Right cardiac atrium (tissue), 5 donors: ENCODE measurements at regions not wholly inside any gene's neighbourhood (a gene's known extent, or its start where the extent isn't known, plus 50 kb on each side); places are given as distances from the start of the nearest gene placed in this dataset.
"Not testable (repeated sequence)": the region's sequence is repeated elsewhere in the genome, so short reads cannot be mapped to it uniquely, and the experiment has no call there.

ENCODE experiments used
- ATAC-seq, 2 donors: fragments of 200-7000 bp; cut with Tn5 transposase; one replicate each; pipeline versions ENCODE4 v1.8.0 to v1.9.1; 2020; ENCODE audit warnings: moderate library complexity in 2 of 2, mild to moderate bottlenecking in 1 of 2
- DNase-seq, 3 donors: peaks; one replicate each; pipeline ENCODE4 v3.0.0-alpha.2; 2020
- H3K27ac ChIP-seq: one replicate; pipeline ENCODE4 v1.5.1; 2013; ENCODE audit warnings: mild to moderate bottlenecking, low read length, control low read depth, moderate library complexity
- H3K27me3 ChIP-seq: one replicate; pipeline ENCODE4 v1.6.1; 2013; ENCODE audit not compliant: control insufficient read depth, insufficient read depth
- H3K4me1 ChIP-seq: one replicate; pipeline ENCODE4 v1.6.1; 2013; ENCODE audit warnings: low read length; ENCODE audit not compliant: control insufficient read depth, insufficient read depth
- H3K4me3 ChIP-seq: one replicate; pipeline ENCODE4 v1.5.1; 2013; ENCODE audit warnings: low read length, control low read depth
- H3K9me3 ChIP-seq: one replicate; pipeline ENCODE4 v1.6.1; 2013; ENCODE audit warnings: low read length; ENCODE audit not compliant: control insufficient read depth
- WGBS: extraction: QIAGEN DNeasy Blood & Tissue Kit; methylation state at CpG from one replicate; pipeline ENCODE4 v1.1.7; 2013; 5-methylcytosine and 5-hydroxymethylcytosine counted together
- intact Hi-C, 4 donors: fragments of 100-400 bp; cut with DNase I; formaldehyde crosslinking; loops; one replicate each; pipeline versions ENCODE4 v1.11.0 to v1.14.0; 2022 to 2023
- donor health status: healthy with polysubstance abuse.
- donor health status: DM: no; HTN: yes; CAD: no.
- donor health status: DM: no; HTN: no; CAD: no.
- donor health status: DM: no; HTN: yes; CAD: no; lungs with severe emphysema.
- donor health status: DM: yes; HTN: yes; CAD: no.

GRCh38 chrX:66766318-66766717 lies 127.4 kb upstream of the EDA2R start:
- 47% methylated on average over 3 of the region's 3 CpGs for WGBS
- Histone ChIP-seq H3K4me3 (no peak overlapping the region), H3K27ac (no peak overlapping the region), H3K4me1 (no peaks in the 10 kb centered on the region), H3K9me3 (no peaks in the 10 kb centered on the region), H3K27me3 (no peaks in the 10 kb centered on the region)
- no peak for ATAC-seq
- intact Hi-C loops, result no loop called here
- peak in 1 of 3 donors; percentile 34 for DNase-seq

- ATAC-seq, result no peak
- Histone ChIP-seq H3K4me3 (no peak overlapping the region), H3K27me3 (no peaks in the 10 kb centered on the region), H3K4me1 (no peaks in the 10 kb centered on the region), H3K27ac (no peak overlapping the region), H3K9me3 (no peaks in the 10 kb centered on the region)
- no peak for DNase-seq
- 48% methylated on average over 1 of the region's 1 CpG for WGBS
- intact Hi-C loops, result no loop called here
Observed at GRCh38 chrX:66760651-66761050, 121.8 kb upstream of the EDA2R start.

GRCh38 chrX:66756717-66757116 lies 117.8 kb upstream of the EDA2R start:
- Histone ChIP-seq H3K4me3 (no peak overlapping the region), H3K9me3 (no peaks in the 10 kb centered on the region), H3K4me1 (no peaks in the 10 kb centered on the region), H3K27ac (no peak overlapping the region), H3K27me3 (no peaks in the 10 kb centered on the region)
- 72% methylated on average over 1 of the region's 1 CpG for WGBS
- intact Hi-C loops, result no loop called here
- no peak for ATAC-seq
- DNase-seq, result no peak

- no peak overlapping the region for H3K4me3 ChIP-seq
- intact Hi-C loops, result no loop called here
- WGBS, result 54% methylated on average over 2 of the region's 2 CpGs
- no peak overlapping the region for H3K27ac ChIP-seq
- H3K9me3 ChIP-seq, result no peaks in the 10 kb centered on the region
- DNase-seq (peak in 1 of 3 donors; percentile 19), ATAC-seq (no peak)
- no peaks in the 10 kb centered on the region for H3K27me3 ChIP-seq
- H3K4me1 ChIP-seq, result no peaks in the 10 kb centered on the region
Observed at GRCh38 chrX:66751136-66751782, 112.4 kb upstream of the EDA2R start.

GRCh38 chrX:66744519-66744918 lies 105.6 kb upstream of the EDA2R start:
- H3K4me1 ChIP-seq, H3K27ac ChIP-seq, H3K9me3 ChIP-seq, DNase-seq, H3K4me3 ChIP-seq, H3K27me3 ChIP-seq, intact Hi-C loops, ATAC-seq: not testable (repeated sequence)
- WGBS, result 61% methylated on average over 1 of the region's 1 CpG

- intact Hi-C loops, result no loop called here
- DNase-seq (no peak), ATAC-seq (no peak)
- no peaks in the 10 kb centered on the region for H3K4me1 ChIP-seq
- no peaks in the 10 kb centered on the region for H3K27me3 ChIP-seq
- no peaks in the 10 kb centered on the region for H3K9me3 ChIP-seq
- H3K4me3 ChIP-seq, result no peak overlapping the region
- 29% methylated on average over 2 of the region's 2 CpGs for WGBS
- H3K27ac ChIP-seq, result no peak overlapping the region
Observed at GRCh38 chrX:66731398-66731797, 92.5 kb upstream of the EDA2R start.

- ATAC-seq, result peak; percentile 72 to 90
- DNase-seq, result peak; percentile 31 to 56 (median 42)
- Histone ChIP-seq H3K9me3 (no peaks in the 10 kb centered on the region), H3K4me3 (peak overlapping the region; percentile 46), H3K27ac (no peak overlapping the region), H3K27me3 (no peaks in the 10 kb centered on the region), H3K4me1 (no peaks in the 10 kb centered on the region)
- WGBS, result 1% methylated on average over 21 of the region's 21 CpGs
- intact Hi-C loops, result no loop called here
Observed at GRCh38 chrX:66728818-66729271, 90.0 kb upstream of the EDA2R start.

GRCh38 chrX:66717926-66718325 lies 79.0 kb upstream of the EDA2R start:
- ATAC-seq, result no peak
- intact Hi-C loops, result no loop called here
- 72% methylated on average over 3 of the region's 3 CpGs for WGBS
- Histone ChIP-seq H3K27ac (no peak overlapping the region), H3K27me3 (no peaks in the 10 kb centered on the region), H3K4me3 (no peak overlapping the region), H3K4me1 (no peaks in the 10 kb centered on the region), H3K9me3 (no peaks in the 10 kb centered on the region)
- no peak for DNase-seq

- Histone ChIP-seq H3K9me3 (no peaks in the 10 kb centered on the region), H3K4me1 (no peaks in the 10 kb centered on the region), H3K27me3 (no peaks in the 10 kb centered on the region), H3K4me3 (no peak overlapping the region), H3K27ac (no peak overlapping the region)
- DNase-seq (no peak), ATAC-seq (no peak)
- intact Hi-C loops, result no loop called here
- 32% methylated on average over 1 of the region's 1 CpG for WGBS
Observed at GRCh38 chrX:66698273-66699204, 59.7 kb upstream of the EDA2R start.

GRCh38 chrX:66692512-66692911 lies 53.6 kb upstream of the EDA2R start:
- H3K9me3 ChIP-seq, DNase-seq, intact Hi-C loops, H3K4me1 ChIP-seq, H3K4me3 ChIP-seq, H3K27me3 ChIP-seq, H3K27ac ChIP-seq, ATAC-seq: not testable (repeated sequence)
- 85% methylated on average over 8 of the region's 8 CpGs for WGBS
